HG03558 (cell line): ENCODE measurements at regions not wholly inside any gene's neighbourhood (a gene's known extent, or its start where the extent isn't known, plus 50 kb on each side); places are given as distances from the start of the nearest gene placed in this dataset.

Experiments used
- ATAC-seq: cut with Tn5 transposase; IDR thresholded peaks from one replicate; pipeline ENCODE4 v1.9.1; 2021; ENCODE audit warnings: moderate number of reproducible peaks; ENCODE audit not compliant: unreplicated experiment; ENCODE audit errors: extremely low read depth

GRCh38 chr3:187821616-187822317 is 76.5 kb upstream of the BCL6 start:
- ATAC-seq: no peak

GRCh38 chr3:187822402-187822801 is 77.1 kb upstream of the BCL6 start:
- no peak for ATAC-seq

GRCh38 chr3:187823746-187824145 is 78.5 kb upstream of the BCL6 start:
- no peak for ATAC-seq

GRCh38 chr3:187827723-187828122 is 82.5 kb upstream of the BCL6 start:
- no peak for ATAC-seq

- no peak for ATAC-seq
Observed at GRCh38 chr3:187828579-187829452, 83.5 kb upstream of the BCL6 start.

- ATAC-seq: no peak
Observed at GRCh38 chr3:187830181-187830580, 84.9 kb upstream of the BCL6 start.

GRCh38 chr3:187831125-187832051 is 86.1 kb upstream of the BCL6 start:
- no peak for ATAC-seq

- no peak for ATAC-seq
Observed at GRCh38 chr3:187832202-187832601, 86.9 kb upstream of the BCL6 start.

GRCh38 chr3:187833375-187833774 is 88.1 kb upstream of the BCL6 start:
- no peak for ATAC-seq

GRCh38 chr3:187833799-187834578 is 88.7 kb upstream of the BCL6 start:
- ATAC-seq: no peak

- no peak for ATAC-seq
Observed at GRCh38 chr3:187836823-187837770, 91.8 kb upstream of the BCL6 start.

- no peak for ATAC-seq
Observed at GRCh38 chr3:187838016-187838540, 92.8 kb upstream of the BCL6 start.

- ATAC-seq: no peak
Observed at GRCh38 chr3:187839422-187839821, 94.2 kb upstream of the BCL6 start.

GRCh38 chr3:187840856-187841255 is 95.6 kb upstream of the BCL6 start:
- ATAC-seq: no peak

GRCh38 chr3:187841560-187841959 is 96.3 kb upstream of the BCL6 start:
- no peak for ATAC-seq

- ATAC-seq: no peak
Observed at GRCh38 chr3:187843654-187844053, 98.4 kb upstream of the BCL6 start.

GRCh38 chr3:187844708-187845107 is 99.4 kb upstream of the BCL6 start:
- no peak for ATAC-seq

GRCh38 chr3:187845826-187846225 is 100.6 kb upstream of the BCL6 start:
- no peak for ATAC-seq
